NT2/D1 (cell line): ENCODE measurements at regions not wholly inside any gene's neighbourhood (a gene's known extent, or its start where the extent isn't known, plus 50 kb on each side); places are given as distances from the start of the nearest gene placed in this dataset.

Source experiments
- SUZ12 ChIP-seq: IDR thresholded peaks from 2 replicates; pipeline ENCODE4 v1.6.1; 2011; ENCODE audit not compliant: insufficient read length, insufficient read depth; ENCODE audit errors: extremely low read depth
- YY1 ChIP-seq: IDR thresholded peaks from 2 replicates; pipeline ENCODE4 v1.6.1; 2011; ENCODE audit not compliant: insufficient read length, insufficient read depth
- ZNF274 ChIP-seq: IDR thresholded peaks from 2 replicates; pipeline ENCODE4 v1.6.1; 2011; ENCODE audit warnings: mild to moderate bottlenecking, low read depth, low read length

- TF ChIP-seq YY1: no peak
- TF ChIP-seq SUZ12: no peak
- TF ChIP-seq ZNF274: no peak
Observed at GRCh38 chr4:134551348-134551747, 349.8 kb upstream of the PABPC4L start.
